NCI-H187 treated with DMSO at 0.1 percent for 48 hours (cell line): ENCODE measurements at regions not wholly inside any gene's neighbourhood (a gene's known extent, or its start where the extent isn't known, plus 50 kb on each side); places are given as distances from the start of the nearest gene placed in this dataset.

ENCODE experiments used
- DNase-seq: peaks from one replicate; lab custom pipeline; 2025; lab: John Stamatoyannopoulos, UW

GRCh38 chr3:139778682-139779233, 101.0 kb upstream of the NMNAT3 start:
- DNase-seq: no peak

GRCh38 chr3:139774560-139775302, 97.0 kb upstream of the NMNAT3 start:
- DNase-seq: no peak

- DNase-seq: no peak
These were observed 95.0 kb upstream of the NMNAT3 start for GRCh38 chr3:139772539-139773500.

- DNase-seq: no peak
These were observed 93.6 kb upstream of the NMNAT3 start for GRCh38 chr3:139771331-139771730.

GRCh38 chr3:139770577-139770976, 92.8 kb upstream of the NMNAT3 start:
- DNase-seq: no peak

GRCh38 chr3:139769796-139770195, 92.0 kb upstream of the NMNAT3 start:
- DNase-seq: no peak

- DNase-seq: no peak
These were observed 87.2 kb upstream of the NMNAT3 start for GRCh38 chr3:139764936-139765335.

- no peak for DNase-seq
These were observed 86.5 kb upstream of the NMNAT3 start for GRCh38 chr3:139764069-139764905.

GRCh38 chr3:139762302-139762701, 84.5 kb upstream of the NMNAT3 start:
- DNase-seq: no peak

- DNase-seq: no peak
These were observed 81.7 kb upstream of the NMNAT3 start for GRCh38 chr3:139759470-139759869.

- DNase-seq: no peak
These were observed 81.0 kb upstream of the NMNAT3 start for GRCh38 chr3:139758654-139759291.

- no peak for DNase-seq
These were observed 79.8 kb upstream of the NMNAT3 start for GRCh38 chr3:139757448-139758030.

GRCh38 chr3:139756529-139757103, 78.8 kb upstream of the NMNAT3 start:
- no peak for DNase-seq

- no peak for DNase-seq
These were observed 77.8 kb upstream of the NMNAT3 start for GRCh38 chr3:139755551-139755950.

GRCh38 chr3:139751789-139752188, 74.0 kb upstream of the NMNAT3 start:
- no peak for DNase-seq

GRCh38 chr3:139746481-139746880, 68.7 kb upstream of the NMNAT3 start:
- DNase-seq: no peak

- DNase-seq: no peak
These were observed 68.1 kb upstream of the NMNAT3 start for GRCh38 chr3:139745831-139746230.

GRCh38 chr3:139738697-139739096, 60.9 kb upstream of the NMNAT3 start:
- DNase-seq: no peak

GRCh38 chr3:139737682-139738361, 60.0 kb upstream of the NMNAT3 start:
- DNase-seq: no peak

GRCh38 chr3:139735191-139735590, 57.4 kb upstream of the NMNAT3 start:
- DNase-seq: no peak
